ENCODE measurements at regions not wholly inside any gene's neighbourhood (a gene's known extent, or its start where the extent isn't known, plus 50 kb on each side); places are given as distances from the start of the nearest gene placed in this dataset.

DNA sequence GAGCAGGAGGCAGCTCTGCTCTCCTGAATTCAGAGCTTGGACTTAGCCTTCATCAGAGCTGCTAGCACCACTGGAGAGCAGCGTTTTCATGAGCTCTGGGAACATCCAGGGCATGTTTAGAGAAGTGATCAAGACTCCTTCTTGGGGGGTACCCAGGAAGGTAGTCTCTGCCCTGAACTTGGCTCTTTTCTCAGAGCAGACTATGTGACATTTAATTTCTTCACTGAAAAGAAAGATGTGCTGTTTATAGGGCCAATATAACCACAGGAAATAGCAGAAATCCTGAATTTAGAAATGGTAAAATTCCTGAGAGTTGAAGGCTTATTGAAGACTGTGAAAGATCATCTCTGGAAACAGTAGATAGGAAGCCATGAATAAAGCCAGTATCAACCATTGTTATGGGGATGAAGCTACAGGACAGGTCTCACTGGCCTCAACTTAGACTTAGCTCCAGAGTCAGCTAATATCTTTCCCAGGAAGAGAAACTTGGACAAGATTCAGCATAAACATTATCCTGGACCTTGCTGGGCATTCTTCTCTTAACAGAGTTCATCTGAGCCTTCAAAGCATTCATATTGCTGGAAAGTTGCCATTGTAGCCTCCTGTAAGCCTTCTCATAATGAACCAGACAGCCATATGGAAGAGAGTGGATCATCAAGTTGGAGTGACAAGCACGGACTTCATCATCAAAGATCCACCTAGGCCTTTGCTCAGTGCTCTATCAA, 386.6 kb upstream of the THBS1 start:
- H3K4me3 Mint-ChIP-seq (ENCODE audit: unreplicated experiment): peak overlapping the region; percentile 5
- FAIRE-seq: peak; percentile 60

DNA sequence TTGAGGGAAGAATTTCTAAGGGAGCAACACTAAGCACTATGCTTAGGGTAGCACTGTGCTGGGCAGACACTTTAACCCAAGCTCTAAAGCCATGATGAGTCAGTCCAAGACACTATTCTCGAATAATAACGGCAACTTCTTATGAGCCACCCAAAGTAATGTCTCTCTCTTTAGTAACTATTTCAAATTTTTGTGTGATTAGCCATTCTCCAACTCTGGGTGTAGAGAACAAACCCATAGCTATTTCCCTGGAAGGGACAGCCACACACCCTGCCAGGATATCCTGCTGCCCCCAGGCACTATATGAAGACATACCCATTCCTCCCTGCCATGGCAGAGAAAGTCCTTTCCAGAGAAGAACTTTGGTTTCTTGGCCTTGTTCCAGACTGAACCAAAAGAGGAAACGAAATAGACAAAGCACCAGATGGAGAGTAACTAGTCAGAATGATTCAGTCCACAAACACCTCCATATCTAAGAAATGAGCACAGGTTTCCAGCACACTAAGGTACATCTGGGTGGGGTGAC, 384.9 kb upstream of the THBS1 start:
- Histone ChIP-seq H3K9ac (ENCODE audit: low read length) (peak overlapping the region; percentile 9), H3K36me3 (ENCODE audit: insufficient read depth, low read length) (no peaks in the 10 kb centered on the region), H3K27ac (ENCODE audit: low read depth, low read length) (peak overlapping the region; percentile 58), H3K27me3 (ENCODE audit: insufficient read depth, low read length) (no peaks in the 10 kb centered on the region), H3K9me3 (ENCODE audit: insufficient read depth, low read depth, low read length) (no peaks in the 10 kb centered on the region), H3K4me3 (ENCODE audit: insufficient read depth, low read depth, low read length) (no peak overlapping the region), H4K20me1 (ENCODE audit: insufficient read depth, low read length) (no peaks in the 10 kb centered on the region), H3K4me2 (ENCODE audit: low read length) (peak overlapping the region; percentile 43), H3K4me1 (ENCODE audit: insufficient read depth, low read length) (peaks cover 42% of the 10 kb centered on the region), H3K79me2 (ENCODE audit: insufficient read depth, low read length) (no peaks in the 10 kb centered on the region), H2AFZ (ENCODE audit: low read depth, low read length) (peak overlapping the region; percentile 11)
- TF ChIP-seq EZH2 (IDR thresholded peaks at IDR 0.05; ENCODE audit: insufficient read depth, low read length): no peak
- TF ChIP-seq, protein P1, sequence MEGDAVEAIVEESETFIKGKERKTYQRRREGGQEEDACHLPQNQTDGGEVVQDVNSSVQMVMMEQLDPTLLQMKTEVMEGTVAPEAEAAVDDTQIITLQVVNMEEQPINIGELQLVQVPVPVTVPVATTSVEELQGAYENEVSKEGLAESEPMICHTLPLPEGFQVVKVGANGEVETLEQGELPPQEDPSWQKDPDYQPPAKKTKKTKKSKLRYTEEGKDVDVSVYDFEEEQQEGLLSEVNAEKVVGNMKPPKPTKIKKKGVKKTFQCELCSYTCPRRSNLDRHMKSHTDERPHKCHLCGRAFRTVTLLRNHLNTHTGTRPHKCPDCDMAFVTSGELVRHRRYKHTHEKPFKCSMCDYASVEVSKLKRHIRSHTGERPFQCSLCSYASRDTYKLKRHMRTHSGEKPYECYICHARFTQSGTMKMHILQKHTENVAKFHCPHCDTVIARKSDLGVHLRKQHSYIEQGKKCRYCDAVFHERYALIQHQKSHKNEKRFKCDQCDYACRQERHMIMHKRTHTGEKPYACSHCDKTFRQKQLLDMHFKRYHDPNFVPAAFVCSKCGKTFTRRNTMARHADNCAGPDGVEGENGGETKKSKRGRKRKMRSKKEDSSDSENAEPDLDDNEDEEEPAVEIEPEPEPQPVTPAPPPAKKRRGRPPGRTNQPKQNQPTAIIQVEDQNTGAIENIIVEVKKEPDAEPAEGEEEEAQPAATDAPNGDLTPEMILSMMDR (IDR thresholded peaks at IDR 0.05; ENCODE audit: insufficient read depth, low read depth, low read length): no peak
- FAIRE-seq: peak; percentile 84
- no peaks in the 10 kb centered on the region for H3K36me3 Mint-ChIP-seq (ENCODE audit: low read depth, unreplicated experiment)
- peaks cover 46% of the 10 kb centered on the region for H3K4me1 Mint-ChIP-seq (ENCODE audit: low read depth, unreplicated experiment)
- H3K27ac Mint-ChIP-seq (ENCODE audit: unreplicated experiment): peak overlapping the region; percentile 88
- H3K9me3 Mint-ChIP-seq (ENCODE audit: unreplicated experiment): peaks cover 1% of the 10 kb centered on the region
- no peak overlapping the region for H3K4me3 Mint-ChIP-seq (ENCODE audit: unreplicated experiment)
- H3K27me3 Mint-ChIP-seq (ENCODE audit: low read depth, unreplicated experiment): no peaks in the 10 kb centered on the region
- peak; percentile 88 for DNase-seq (ENCODE audit: low read depth)

More for the DNA sequence above, 386.6 kb upstream of the THBS1 start:
- Histone ChIP-seq H2AFZ (ENCODE audit: low read depth, low read length) (no peak overlapping the region), H4K20me1 (ENCODE audit: insufficient read depth, low read length) (no peaks in the 10 kb centered on the region), H3K27me3 (ENCODE audit: insufficient read depth, low read length) (no peaks in the 10 kb centered on the region), H3K9me3 (ENCODE audit: insufficient read depth, low read depth, low read length) (no peaks in the 10 kb centered on the region), H3K4me2 (ENCODE audit: low read length) (peak overlapping the region; percentile 11), H3K79me2 (ENCODE audit: insufficient read depth, low read length) (no peaks in the 10 kb centered on the region), H3K27ac (ENCODE audit: low read depth, low read length) (peak overlapping the region; percentile 32), H3K36me3 (ENCODE audit: insufficient read depth, low read length) (no peaks in the 10 kb centered on the region), H3K4me3 (ENCODE audit: insufficient read depth, low read depth, low read length) (no peak overlapping the region), H3K4me1 (ENCODE audit: insufficient read depth, low read length) (peaks cover 43% of the 10 kb centered on the region), H3K9ac (ENCODE audit: low read length) (no peak overlapping the region)
- Mint-ChIP-seq H3K36me3 (ENCODE audit: low read depth, unreplicated experiment) (no peaks in the 10 kb centered on the region), H3K4me1 (ENCODE audit: low read depth, unreplicated experiment) (peaks cover 50% of the 10 kb centered on the region), H3K9me3 (ENCODE audit: unreplicated experiment) (peaks cover 3% of the 10 kb centered on the region), H3K27ac (ENCODE audit: unreplicated experiment) (peak overlapping the region; percentile 49), H3K27me3 (ENCODE audit: low read depth, unreplicated experiment) (no peaks in the 10 kb centered on the region)
- TF ChIP-seq, protein P1 (IDR thresholded peaks at IDR 0.05; ENCODE audit: insufficient read depth, low read depth, low read length): no peak
- no peak for TF ChIP-seq EZH2 (IDR thresholded peaks at IDR 0.05; ENCODE audit: insufficient read depth, low read length)
- peak; percentile 74 for DNase-seq (ENCODE audit: low read depth)
